Transverse colon (tissue), 4 donors: ENCODE measurements at regions not wholly inside any gene's neighbourhood (a gene's known extent, or its start where the extent isn't known, plus 50 kb on each side); places are given as distances from the start of the nearest gene placed in this dataset.

Experiments used
- POLR2A ChIP-seq: fragments of 450-650 bp; IDR thresholded peaks from one replicate; pipeline ENCODE4 v1.6.1; 2016; ENCODE audit warnings: antibody characterized with exemption, mild to moderate bottlenecking, moderate library complexity
- POLR2AphosphoS5 ChIP-seq, 3 donors: sonication (generic); formaldehyde crosslinking; IDR thresholded peaks; one replicate each; pipeline ENCODE4 v1.6.1; 2016; ENCODE audit warnings: antibody characterized with exemption in 3 of 3
- TF ChIP-seq, protein P1 (sequence below), 5 experiments: fragments of 200-600 bp in 3 of 5; fragments of 450-650 bp in 2 of 5; sonication (generic) in 3 of 5; IDR thresholded peaks; 1 replicate in 2 of 5; 2 replicates in 3 of 5; pipeline ENCODE4 v1.5.1; 2016 to 2017; ENCODE audit warnings: antibody characterized with exemption in 5 of 5, inconsistent platforms in 3 of 5, mild to moderate bottlenecking in 2 of 5, moderate library complexity in 1 of 5

DNA sequence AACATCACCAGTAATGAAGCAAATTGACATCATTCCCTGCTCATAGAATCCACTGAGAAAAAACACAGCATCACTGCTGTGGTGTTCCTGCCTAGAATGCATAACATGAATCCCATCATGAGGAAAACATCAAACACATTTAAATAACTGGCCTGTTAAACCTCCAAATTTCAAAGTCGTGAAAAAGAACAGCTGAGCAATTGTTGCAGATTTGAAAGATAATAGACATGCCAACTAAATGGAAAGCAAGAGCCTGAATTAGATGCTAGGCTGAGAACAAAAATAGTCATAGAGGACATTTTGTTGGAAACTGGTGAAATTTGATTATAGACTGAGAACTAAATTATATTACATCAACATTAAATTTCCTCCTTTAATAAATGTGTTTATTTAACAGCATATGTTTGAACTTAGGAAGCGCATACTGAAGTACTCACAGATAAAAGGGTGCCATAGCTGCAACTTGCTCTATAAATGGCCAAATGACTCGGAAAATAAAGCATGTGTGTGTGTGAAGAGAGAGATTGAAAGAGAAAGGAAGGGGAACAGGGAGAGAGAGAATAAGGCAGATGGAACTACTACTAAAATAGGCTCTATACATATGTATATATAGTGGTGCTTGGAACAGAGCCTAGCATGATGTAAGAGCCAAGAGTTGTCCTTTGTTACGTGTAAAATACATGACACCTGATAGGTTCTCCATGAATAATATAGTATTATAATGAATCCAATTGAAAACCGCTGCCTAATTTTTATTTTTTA lies 305.0 kb upstream of the MON1B start:
- TF ChIP-seq POLR2A (no peak), POLR2AphosphoS5 (IDR thresholded peaks at IDR 0.05) (no peak)
- TF ChIP-seq, protein P1, sequence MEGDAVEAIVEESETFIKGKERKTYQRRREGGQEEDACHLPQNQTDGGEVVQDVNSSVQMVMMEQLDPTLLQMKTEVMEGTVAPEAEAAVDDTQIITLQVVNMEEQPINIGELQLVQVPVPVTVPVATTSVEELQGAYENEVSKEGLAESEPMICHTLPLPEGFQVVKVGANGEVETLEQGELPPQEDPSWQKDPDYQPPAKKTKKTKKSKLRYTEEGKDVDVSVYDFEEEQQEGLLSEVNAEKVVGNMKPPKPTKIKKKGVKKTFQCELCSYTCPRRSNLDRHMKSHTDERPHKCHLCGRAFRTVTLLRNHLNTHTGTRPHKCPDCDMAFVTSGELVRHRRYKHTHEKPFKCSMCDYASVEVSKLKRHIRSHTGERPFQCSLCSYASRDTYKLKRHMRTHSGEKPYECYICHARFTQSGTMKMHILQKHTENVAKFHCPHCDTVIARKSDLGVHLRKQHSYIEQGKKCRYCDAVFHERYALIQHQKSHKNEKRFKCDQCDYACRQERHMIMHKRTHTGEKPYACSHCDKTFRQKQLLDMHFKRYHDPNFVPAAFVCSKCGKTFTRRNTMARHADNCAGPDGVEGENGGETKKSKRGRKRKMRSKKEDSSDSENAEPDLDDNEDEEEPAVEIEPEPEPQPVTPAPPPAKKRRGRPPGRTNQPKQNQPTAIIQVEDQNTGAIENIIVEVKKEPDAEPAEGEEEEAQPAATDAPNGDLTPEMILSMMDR (IDR thresholded peaks at IDR 0.05), result no peak
